NCI-H446 treated with DMSO at 0.1 percent for 48 hours (cell line): ENCODE measurements at regions not wholly inside any gene's neighbourhood (a gene's known extent, or its start where the extent isn't known, plus 50 kb on each side); places are given as distances from the start of the nearest gene placed in this dataset.

Experiments
- DNase-seq: peaks from one replicate; lab custom pipeline; 2025; lab: John Stamatoyannopoulos, UW

- no peak for DNase-seq
Observed at GRCh38 chr15:47573673-47574072, 143.6 kb upstream of the SEMA6D start.

GRCh38 chr15:47577000-47577399 lies 140.3 kb upstream of the SEMA6D start:
- no peak for DNase-seq

- DNase-seq, result no peak
Observed at GRCh38 chr15:47577461-47577860, 139.8 kb upstream of the SEMA6D start.

- DNase-seq, result no peak
Observed at GRCh38 chr15:47582233-47582632, 135.1 kb upstream of the SEMA6D start.

GRCh38 chr15:47584316-47584715 lies 133.0 kb upstream of the SEMA6D start:
- DNase-seq, result no peak

- peak; percentile 57 for DNase-seq
Observed at GRCh38 chr15:47586653-47587224, 130.6 kb upstream of the SEMA6D start.

GRCh38 chr15:47587940-47588802 lies 129.1 kb upstream of the SEMA6D start:
- DNase-seq, result no peak

GRCh38 chr15:47588958-47589357 lies 128.3 kb upstream of the SEMA6D start:
- no peak for DNase-seq

- no peak for DNase-seq
Observed at GRCh38 chr15:47598996-47599395, 118.3 kb upstream of the SEMA6D start.

- DNase-seq, result no peak
Observed at GRCh38 chr15:47599806-47600205, 117.5 kb upstream of the SEMA6D start.

- DNase-seq, result no peak
Observed at GRCh38 chr15:47602121-47602520, 115.2 kb upstream of the SEMA6D start.

- DNase-seq, result no peak
Observed at GRCh38 chr15:47603026-47603425, 114.3 kb upstream of the SEMA6D start.

GRCh38 chr15:47607695-47608094 lies 109.6 kb upstream of the SEMA6D start:
- DNase-seq, result no peak

GRCh38 chr15:47609693-47610092 lies 107.6 kb upstream of the SEMA6D start:
- no peak for DNase-seq

GRCh38 chr15:47610736-47611135 lies 106.6 kb upstream of the SEMA6D start:
- DNase-seq, result no peak

- no peak for DNase-seq
Observed at GRCh38 chr15:47614360-47615011, 102.8 kb upstream of the SEMA6D start.

- DNase-seq, result no peak
Observed at GRCh38 chr15:47616876-47617275, 100.4 kb upstream of the SEMA6D start.

- DNase-seq, result no peak
Observed at GRCh38 chr15:47618241-47618640, 99.1 kb upstream of the SEMA6D start.

- DNase-seq, result peak; percentile 8
Observed at GRCh38 chr15:47620960-47621681, 96.2 kb upstream of the SEMA6D start.

- DNase-seq, result no peak
Observed at GRCh38 chr15:47622055-47622454, 95.2 kb upstream of the SEMA6D start.

- no peak for DNase-seq
Observed at GRCh38 chr15:47624503-47624902, 92.8 kb upstream of the SEMA6D start.

GRCh38 chr15:47639042-47639441 lies 78.3 kb upstream of the SEMA6D start:
- DNase-seq, result no peak
